GM12872 (cell line): ENCODE measurements at regions not wholly inside any gene's neighbourhood (a gene's known extent, or its start where the extent isn't known, plus 50 kb on each side); places are given as distances from the start of the nearest gene placed in this dataset.

Experiments
- CTCF ChIP-seq: IDR thresholded peaks from 3 replicates; pipeline ENCODE4 v1.5.1; 2011; ENCODE audit warnings: low read depth, mild to moderate bottlenecking, low read length, moderate library complexity; ENCODE audit not compliant: insufficient read depth

GRCh38 chr7:106775552-106775936 lies 89.5 kb upstream of the PIK3CG start:
- TF ChIP-seq CTCF: no peak

GRCh38 chr7:106775975-106776607 lies 89.0 kb upstream of the PIK3CG start:
- no peak for TF ChIP-seq CTCF

- no peak for TF ChIP-seq CTCF
Measured at GRCh38 chr7:106776618-106777347, 88.3 kb upstream of the PIK3CG start.

- no peak for TF ChIP-seq CTCF
Measured at GRCh38 chr7:106777674-106778299, 87.3 kb upstream of the PIK3CG start.

- TF ChIP-seq CTCF: no peak
Measured at GRCh38 chr7:106778656-106779250, 86.3 kb upstream of the PIK3CG start.

- TF ChIP-seq CTCF: peak; percentile 56; the same call in 2 of the 3 replicates
Measured at GRCh38 chr7:106779877-106780276, 85.2 kb upstream of the PIK3CG start.

- no peak for TF ChIP-seq CTCF
Measured at GRCh38 chr7:106781007-106781406, 84.1 kb upstream of the PIK3CG start.
